Hepatic stellate cell (primary cell): ENCODE measurements at regions not wholly inside any gene's neighbourhood (a gene's known extent, or its start where the extent isn't known, plus 50 kb on each side); places are given as distances from the start of the nearest gene placed in this dataset.
"Not testable (repeated sequence)": the region's sequence is repeated elsewhere in the genome, so short reads cannot be mapped to it uniquely, and the experiment has no call there.

Experiments
- DNase-seq: peaks from one replicate; pipeline ENCODE4 v3.0.0; 2011; ENCODE audit warnings: low spot score

- DNase-seq, result no peak
Observed at GRCh38 chr4:64724689-64725088, 315.4 kb upstream of the TECRL start.

GRCh38 chr4:64721106-64721505, 311.9 kb upstream of the TECRL start:
- DNase-seq, result no peak

GRCh38 chr4:64718091-64718490, 308.8 kb upstream of the TECRL start:
- DNase-seq, result no peak

GRCh38 chr4:64715741-64716140, 306.5 kb upstream of the TECRL start:
- DNase-seq, result no peak

- DNase-seq, result no peak
Observed at GRCh38 chr4:64713256-64713840, 304.1 kb upstream of the TECRL start.

GRCh38 chr4:64712590-64712989, 303.3 kb upstream of the TECRL start:
- no peak for DNase-seq

- DNase-seq, result no peak
Observed at GRCh38 chr4:64705989-64706388, 296.7 kb upstream of the TECRL start.

GRCh38 chr4:64698171-64698570, 288.9 kb upstream of the TECRL start:
- no peak for DNase-seq

- no peak for DNase-seq
Observed at GRCh38 chr4:64682946-64683345, 273.7 kb upstream of the TECRL start.

GRCh38 chr4:64682481-64682880, 273.2 kb upstream of the TECRL start:
- no peak for DNase-seq

GRCh38 chr4:64673121-64673520, 263.9 kb upstream of the TECRL start:
- not testable (repeated sequence) for DNase-seq

GRCh38 chr4:64670647-64671046, 261.4 kb upstream of the TECRL start:
- DNase-seq, result no peak

- no peak for DNase-seq
Observed at GRCh38 chr4:64643841-64644240, 234.6 kb upstream of the TECRL start.

- DNase-seq, result no peak
Observed at GRCh38 chr4:64642936-64643335, 233.7 kb upstream of the TECRL start.

GRCh38 chr4:64640402-64640801, 231.2 kb upstream of the TECRL start:
- not testable (repeated sequence) for DNase-seq

GRCh38 chr4:64625438-64625837, 216.2 kb upstream of the TECRL start:
- no peak for DNase-seq

GRCh38 chr4:64617800-64618199, 208.6 kb upstream of the TECRL start:
- DNase-seq, result no peak

- DNase-seq, result no peak
Observed at GRCh38 chr4:64614276-64614675, 205.0 kb upstream of the TECRL start.

- no peak for DNase-seq
Observed at GRCh38 chr4:64613046-64613445, 203.8 kb upstream of the TECRL start.

- DNase-seq, result no peak
Observed at GRCh38 chr4:64598066-64598465, 188.8 kb upstream of the TECRL start.

GRCh38 chr4:64594723-64595122, 185.5 kb upstream of the TECRL start:
- no peak for DNase-seq

GRCh38 chr4:64588507-64588906, 179.3 kb upstream of the TECRL start:
- no peak for DNase-seq

- no peak for DNase-seq
Observed at GRCh38 chr4:64584981-64585557, 175.8 kb upstream of the TECRL start.

- DNase-seq, result no peak
Observed at GRCh38 chr4:64584125-64584524, 174.9 kb upstream of the TECRL start.
